SU-DHL-6 (cell line): ENCODE measurements at regions not wholly inside any gene's neighbourhood (a gene's known extent, or its start where the extent isn't known, plus 50 kb on each side); places are given as distances from the start of the nearest gene placed in this dataset.

Experiments used
- H2AFZ ChIP-seq: fragments of 200-600 bp; sonication (generic); 2 replicates; pipeline ENCODE4 v1.6.1; 2014; ENCODE audit warnings: low read depth, mild to moderate bottlenecking, moderate library complexity, mixed read lengths, antibody characterized with exemption, low read length; ENCODE audit not compliant: severe bottlenecking
- H3F3A ChIP-seq: fragments of 200-600 bp; shearing (Covaris generic); 2 replicates; pipeline ENCODE4 v1.6.0; 2016; ENCODE audit warnings: antibody characterized with exemption, mild to moderate bottlenecking; ENCODE audit not compliant: insufficient read depth
- H3K27ac ChIP-seq: fragments of 200-600 bp; sonication (generic); 2 replicates; pipeline ENCODE4 v1.5.1; 2016; ENCODE audit warnings: low read depth, mild to moderate bottlenecking, low read length, moderate library complexity, mixed read lengths
- H3K27me3 ChIP-seq: fragments of 200-600 bp; sonication (generic), shearing (Covaris generic); 2 replicates; pipeline ENCODE4 v1.6.0; 2014; ENCODE audit warnings: mild to moderate bottlenecking, low read length
- H3K36me3 ChIP-seq: fragments of 200-600 bp; sonication (generic); 2 replicates; pipeline ENCODE4 v1.6.1; 2014; ENCODE audit warnings: mild to moderate bottlenecking, low read length, mixed read lengths
- H3K4me2 ChIP-seq: fragments of 300-600, 200-600 bp; shearing (Covaris generic), sonication (generic); 2 replicates; pipeline ENCODE4 v1.6.0; 2014; ENCODE audit warnings: low read length, low read depth, mild to moderate bottlenecking; ENCODE audit not compliant: poor library complexity, severe bottlenecking
- H3K4me3 ChIP-seq: fragments of 200-600 bp; sonication (generic); 2 replicates; pipeline ENCODE4 v1.5.1; 2014; ENCODE audit warnings: antibody characterized with exemption, low read length, mild to moderate bottlenecking, mixed read lengths; ENCODE audit not compliant: insufficient read depth, poor library complexity, severe bottlenecking
- H3K79me2 ChIP-seq: fragments of 200-600 bp; sonication (generic); 2 replicates; pipeline ENCODE4 v1.6.1; 2014; ENCODE audit warnings: mild to moderate bottlenecking, low read length, moderate library complexity; ENCODE audit not compliant: insufficient read depth
- H3K9ac ChIP-seq: fragments of 200-600 bp; sonication (generic); 2 replicates; pipeline ENCODE4 v1.7.0; 2014; ENCODE audit warnings: mild to moderate bottlenecking, low read length
- H3K9me2 ChIP-seq: fragments of 200-600 bp; sonication (generic); replicated peaks from 2 replicates; pipeline ENCODE4 v1.6.1; 2014; ENCODE audit warnings: low read length; ENCODE audit not compliant: insufficient read depth
- H3K9me3 ChIP-seq: fragments of 200-600 bp; sonication (generic); 2 replicates; pipeline ENCODE4 v1.6.1; 2014; ENCODE audit warnings: low read length, mixed read lengths; ENCODE audit not compliant: insufficient read depth
- H4K20me1 ChIP-seq: fragments of 200-600 bp; sonication (generic); 2 replicates; pipeline ENCODE4 v1.6.1; 2014; ENCODE audit warnings: low read depth, mild to moderate bottlenecking, antibody characterized with exemption, low read length, moderate library complexity, mixed read lengths
- EZH2phosphoT487 ChIP-seq: fragments of 200-600 bp; sonication (generic), shearing (Covaris generic); conservative IDR thresholded peaks from 2 replicates; pipeline ENCODE4 v1.6.1; 2018; ENCODE audit warnings: mild to moderate bottlenecking, antibody characterized with exemption, low read length, moderate library complexity, mixed read lengths
- TF ChIP-seq, protein P1 (sequence below): fragments of 200-600 bp; sonication (generic); IDR thresholded peaks from one replicate; pipeline ENCODE4 v1.5.1; 2017; ENCODE audit warnings: antibody characterized with exemption, mild to moderate bottlenecking, low read length, moderate library complexity; ENCODE audit not compliant: insufficient read depth, poor library complexity, severe bottlenecking

DNA sequence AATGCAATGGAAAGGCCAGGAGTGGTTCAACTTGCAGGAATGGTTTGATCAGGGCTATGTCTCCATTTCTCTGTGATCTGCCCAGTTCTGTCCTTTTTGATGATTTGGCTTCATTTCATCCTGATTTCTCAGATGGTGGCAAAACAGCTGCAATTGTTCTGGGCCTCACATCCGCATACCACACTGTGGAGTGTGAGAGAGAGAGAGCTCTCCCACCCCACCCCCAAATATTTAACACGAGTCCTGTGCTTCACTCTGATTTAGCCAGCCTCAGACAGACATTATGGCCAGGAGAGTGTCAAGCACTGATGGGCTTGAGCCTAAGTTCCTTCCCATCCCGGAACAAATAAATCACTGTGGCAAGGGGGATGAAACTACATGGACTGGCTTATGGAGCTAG is 284.6 kb downstream of the CDC5L start:
- Histone ChIP-seq H3K4me3 (no peak overlapping the region), H3K79me2 (no peaks in the 10 kb centered on the region), H3K9ac (no peak overlapping the region), H3K27me3 (no peaks in the 10 kb centered on the region; the same call in 1 of the 2 replicates), H4K20me1 (no peaks in the 10 kb centered on the region), H3F3A (no peaks in the 10 kb centered on the region), H3K27ac (no peak overlapping the region), H3K4me2 (no peak overlapping the region), H2AFZ (no peak overlapping the region), H3K9me2 (no peaks in the 10 kb centered on the region), H3K36me3 (no peaks in the 10 kb centered on the region), H3K9me3 (no peaks in the 10 kb centered on the region)
- TF ChIP-seq, protein P1, sequence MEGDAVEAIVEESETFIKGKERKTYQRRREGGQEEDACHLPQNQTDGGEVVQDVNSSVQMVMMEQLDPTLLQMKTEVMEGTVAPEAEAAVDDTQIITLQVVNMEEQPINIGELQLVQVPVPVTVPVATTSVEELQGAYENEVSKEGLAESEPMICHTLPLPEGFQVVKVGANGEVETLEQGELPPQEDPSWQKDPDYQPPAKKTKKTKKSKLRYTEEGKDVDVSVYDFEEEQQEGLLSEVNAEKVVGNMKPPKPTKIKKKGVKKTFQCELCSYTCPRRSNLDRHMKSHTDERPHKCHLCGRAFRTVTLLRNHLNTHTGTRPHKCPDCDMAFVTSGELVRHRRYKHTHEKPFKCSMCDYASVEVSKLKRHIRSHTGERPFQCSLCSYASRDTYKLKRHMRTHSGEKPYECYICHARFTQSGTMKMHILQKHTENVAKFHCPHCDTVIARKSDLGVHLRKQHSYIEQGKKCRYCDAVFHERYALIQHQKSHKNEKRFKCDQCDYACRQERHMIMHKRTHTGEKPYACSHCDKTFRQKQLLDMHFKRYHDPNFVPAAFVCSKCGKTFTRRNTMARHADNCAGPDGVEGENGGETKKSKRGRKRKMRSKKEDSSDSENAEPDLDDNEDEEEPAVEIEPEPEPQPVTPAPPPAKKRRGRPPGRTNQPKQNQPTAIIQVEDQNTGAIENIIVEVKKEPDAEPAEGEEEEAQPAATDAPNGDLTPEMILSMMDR, result no peak
- TF ChIP-seq EZH2phosphoT487, result no peak

DNA sequence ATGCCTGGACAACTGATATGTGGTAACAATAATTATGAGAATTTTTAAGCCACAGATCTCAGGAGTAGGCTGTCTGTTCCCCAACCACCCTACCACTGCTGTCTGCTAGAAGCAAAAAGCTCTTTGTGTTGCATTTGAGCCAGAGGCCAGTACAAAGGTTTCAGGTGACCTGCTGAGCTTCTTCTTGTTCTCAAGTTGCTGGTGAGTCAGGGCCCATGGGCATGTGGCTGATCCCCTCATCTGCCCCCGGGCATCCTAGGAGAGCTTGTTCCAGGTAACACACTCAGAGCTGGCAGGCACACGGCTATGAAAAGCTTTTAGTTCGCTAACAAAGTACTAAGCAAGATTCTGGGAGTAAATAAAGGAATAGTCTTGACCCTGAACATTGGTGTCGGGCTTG is 285.3 kb downstream of the CDC5L start:
- Histone ChIP-seq H3K9ac (no peak overlapping the region), H3K4me2 (no peak overlapping the region), H3K27me3 (no peaks in the 10 kb centered on the region; the same call in 1 of the 2 replicates), H3F3A (no peaks in the 10 kb centered on the region), H3K79me2 (no peaks in the 10 kb centered on the region), H3K4me3 (no peak overlapping the region), H3K27ac (no peak overlapping the region), H3K9me2 (no peaks in the 10 kb centered on the region), H3K36me3 (no peaks in the 10 kb centered on the region), H2AFZ (no peak overlapping the region), H3K9me3 (no peaks in the 10 kb centered on the region), H4K20me1 (no peaks in the 10 kb centered on the region)
- TF ChIP-seq, protein P1, result no peak
- TF ChIP-seq EZH2phosphoT487, result no peak

DNA sequence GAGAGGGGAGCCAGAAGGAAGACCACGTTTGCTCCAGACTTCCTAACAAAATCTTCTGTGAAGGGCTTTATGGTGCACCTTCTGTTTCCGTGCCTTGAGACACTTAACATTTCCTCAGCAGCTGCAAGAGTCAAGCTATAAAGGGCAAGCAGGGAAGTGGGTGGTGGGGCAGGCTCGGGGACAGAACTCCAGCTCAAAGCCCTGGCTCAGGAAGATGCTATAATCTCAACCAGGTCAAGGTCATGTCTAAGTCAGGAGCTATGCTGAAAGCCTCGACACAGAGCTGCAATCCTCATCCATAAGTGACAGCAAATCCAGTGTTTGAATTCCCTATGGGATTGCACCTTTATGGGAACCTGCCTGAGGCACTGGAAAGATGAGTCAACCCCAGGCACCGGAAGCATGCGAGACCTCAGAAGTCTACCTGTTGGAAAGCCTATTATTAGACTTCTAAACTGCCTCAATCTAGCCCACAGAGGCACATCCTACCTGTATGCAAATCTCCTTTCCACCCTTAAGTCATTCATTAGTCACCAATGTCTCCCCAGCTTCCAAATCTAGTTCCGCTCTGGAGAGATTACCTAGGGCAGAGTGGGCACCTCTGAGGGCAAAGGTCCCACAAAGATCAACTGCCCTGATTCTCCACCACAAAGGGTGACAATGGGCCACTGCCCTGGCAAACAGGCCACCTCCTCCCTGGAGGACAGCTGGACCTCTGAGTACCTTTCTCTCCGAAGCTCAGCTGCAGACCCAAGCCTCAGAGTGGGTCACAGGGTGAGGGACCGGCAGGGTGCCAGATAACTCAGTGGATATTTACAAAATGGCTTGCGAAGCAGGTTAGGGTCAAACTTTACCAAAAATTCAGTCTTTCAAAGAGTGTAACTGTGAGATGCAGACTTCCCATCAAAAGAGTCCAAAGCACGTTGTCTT is 287.0 kb downstream of the CDC5L start:
- Histone ChIP-seq H3K9me3 (no peaks in the 10 kb centered on the region), H3K36me3 (no peaks in the 10 kb centered on the region), H3K79me2 (no peaks in the 10 kb centered on the region), H3K27me3 (no peaks in the 10 kb centered on the region; the same call in 1 of the 2 replicates), H3K4me3 (no peak overlapping the region), H3K9ac (no peak overlapping the region), H3K9me2 (no peaks in the 10 kb centered on the region), H3K4me2 (no peak overlapping the region), H3F3A (no peaks in the 10 kb centered on the region), H3K27ac (no peak overlapping the region), H2AFZ (no peak overlapping the region), H4K20me1 (no peaks in the 10 kb centered on the region)
- no peak for TF ChIP-seq EZH2phosphoT487
- TF ChIP-seq, protein P1, result no peak
